ENCODE measurements at regions not wholly inside any gene's neighbourhood (a gene's known extent, or its start where the extent isn't known, plus 50 kb on each side); places are given as distances from the start of the nearest gene placed in this dataset.

DNA sequence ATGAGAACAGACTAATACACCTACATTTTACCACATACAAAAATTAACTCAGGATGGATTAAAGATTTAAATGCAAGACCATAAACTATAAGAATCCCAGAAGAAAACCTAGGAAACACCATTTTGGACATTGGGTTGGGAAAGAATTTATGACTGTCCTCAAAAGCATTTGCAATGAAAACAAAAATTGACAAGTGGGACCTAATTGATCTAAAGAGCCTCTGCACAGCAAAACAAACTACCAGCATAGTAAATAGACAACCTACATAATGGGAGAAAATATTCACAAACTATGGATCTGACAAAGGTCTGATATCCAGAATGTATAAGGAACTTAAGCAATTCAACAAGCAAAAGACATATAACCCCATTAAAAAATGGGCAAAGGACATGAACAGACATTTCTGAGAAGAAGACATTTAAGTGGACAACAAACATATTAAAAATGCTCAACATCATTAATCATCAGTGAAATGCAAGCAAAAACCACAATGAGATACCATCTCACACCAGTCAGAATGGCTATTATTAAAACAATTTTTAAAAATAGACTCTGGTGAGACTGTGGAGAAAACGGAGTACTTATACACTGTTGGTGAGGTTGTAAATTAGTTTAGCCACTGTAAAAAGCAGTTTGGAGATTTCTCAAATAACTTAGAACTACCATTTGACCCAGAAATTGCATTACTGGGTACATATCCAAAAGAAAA, 221.7 kb upstream of the DIPK2B start (continued):
- TF ChIP-seq, protein P1, sequence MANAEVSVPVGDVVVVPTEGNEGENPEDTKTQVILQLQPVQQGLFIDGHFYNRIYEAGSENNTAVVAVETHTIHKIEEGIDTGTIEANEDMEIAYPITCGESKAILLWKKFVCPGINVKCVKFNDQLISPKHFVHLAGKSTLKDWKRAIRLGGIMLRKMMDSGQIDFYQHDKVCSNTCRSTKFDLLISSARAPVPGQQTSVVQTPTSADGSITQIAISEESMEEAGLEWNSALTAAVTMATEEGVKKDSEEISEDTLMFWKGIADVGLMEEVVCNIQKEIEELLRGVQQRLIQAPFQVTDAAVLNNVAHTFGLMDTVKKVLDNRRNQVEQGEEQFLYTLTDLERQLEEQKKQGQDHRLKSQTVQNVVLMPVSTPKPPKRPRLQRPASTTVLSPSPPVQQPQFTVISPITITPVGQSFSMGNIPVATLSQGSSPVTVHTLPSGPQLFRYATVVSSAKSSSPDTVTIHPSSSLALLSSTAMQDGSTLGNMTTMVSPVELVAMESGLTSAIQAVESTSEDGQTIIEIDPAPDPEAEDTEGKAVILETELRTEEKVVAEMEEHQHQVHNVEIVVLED (CRISPR knock-in tag; IDR thresholded peaks at IDR 0.05; ENCODE audit: borderline replicate concordance), result no peak

GRCh38 chrX:45421806-45422205, 221.1 kb upstream of the DIPK2B start:
- H3K27ac ChIP-seq (ENCODE audit: extremely low read length, insufficient read depth, low read length), result no peak overlapping the region
- DNase-seq (ENCODE audit: low spot score), result no peak
- no peak for FAIRE-seq
- in situ Hi-C loops (cut with HindIII; ENCODE audit: extremely low pct_ligation_motif_present, low pct_unique_long_range_greater_than_20kb) (no loop called here), intact Hi-C loops (cut with micrococcal nuclease; ENCODE audit: unreplicated experiment) (no loop called here)
- H3K27me3 ChIP-seq (ENCODE audit: control insufficient read depth in 1 of 2, insufficient read depth in 2 of 2, low read length in 2 of 2), result no peaks in the 10 kb centered on the region
- H3K9ac ChIP-seq (ENCODE audit: insufficient read depth, low read depth, low read length), result no peak overlapping the region
- ChIA-PET POLR2A (no interaction called here), CTCF (ENCODE audit: low intra/inter-chr PET ratio, low total read pairs) (no interaction called here)
- no peak overlapping the region for H2AFZ ChIP-seq (ENCODE audit: low read length)
- H3K36me3 ChIP-seq (replicated peaks in 1 of 2; ENCODE audit: control insufficient read depth in 1 of 2, insufficient read depth in 2 of 2, low read length in 2 of 2), result no peaks in the 10 kb centered on the region
- TF ChIP-seq RBM22 (optimal IDR thresholded peaks at IDR 0.05; ENCODE audit: low read length), result no peak
- no peak for TF ChIP-seq ZBTB42 (CRISPR knock-in tag; IDR thresholded peaks at IDR 0.05)
- no peak for TF ChIP-seq CHD4 (IDR thresholded peaks at IDR 0.05; ENCODE audit: borderline replicate concordance, low read length)
- TF ChIP-seq, protein P2, sequence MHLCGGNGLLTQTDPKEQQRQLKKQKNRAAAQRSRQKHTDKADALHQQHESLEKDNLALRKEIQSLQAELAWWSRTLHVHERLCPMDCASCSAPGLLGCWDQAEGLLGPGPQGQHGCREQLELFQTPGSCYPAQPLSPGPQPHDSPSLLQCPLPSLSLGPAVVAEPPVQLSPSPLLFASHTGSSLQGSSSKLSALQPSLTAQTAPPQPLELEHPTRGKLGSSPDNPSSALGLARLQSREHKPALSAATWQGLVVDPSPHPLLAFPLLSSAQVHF (CRISPR knock-in tag; IDR thresholded peaks at IDR 0.05), result no peak
- no peak for TF ChIP-seq ZNF709 (CRISPR knock-in tag; IDR thresholded peaks at IDR 0.05)
- no peak for TF ChIP-seq SETDB1 (CRISPR knock-in tag; IDR thresholded peaks at IDR 0.05; ENCODE audit: borderline replicate concordance)
- H4K20me1 ChIP-seq (ENCODE audit: insufficient read depth, low read length), result no peaks in the 10 kb centered on the region
- no TSS peak for BruUV-seq (replicated peaks)
- H3K4me2 ChIP-seq (ENCODE audit: low read depth, low read length), result no peak overlapping the region
- no peaks in the 10 kb centered on the region for H3K4me1 ChIP-seq (ENCODE audit: insufficient read depth, low read length)
- H3K9me3 ChIP-seq (ENCODE audit: low read length), result no peaks in the 10 kb centered on the region
- no peak overlapping the region for H3K4me3 ChIP-seq (replicated peaks in 1 of 3; ENCODE audit: insufficient read depth in 1 of 3, low read depth in 2 of 3, low read length in 3 of 3)
- 0% methylated on average over 2 of the region's 2 CpGs for WGBS (ENCODE audit: low lambda C conversion rate)
- ATAC-seq, result no peak
- no peaks in the 10 kb centered on the region for H3K79me2 ChIP-seq (ENCODE audit: insufficient read depth, low read length)
